Stimulated activated CD8-positive, alpha-beta memory T cell treated with anti-CD3 and anti-CD28 coated beads, Interleukin-7, amount 100 ng/mL, for 48 hours (primary cell): ENCODE measurements at regions not wholly inside any gene's neighbourhood (a gene's known extent, or its start where the extent isn't known, plus 50 kb on each side); places are given as distances from the start of the nearest gene placed in this dataset.

Source experiments
- DNase-seq, 2 donors: peaks; one replicate each; pipeline ENCODE4 v3.0.0-alpha.2; 2020; ENCODE audit warnings: low read depth in 1 of 2; ENCODE audit errors: extremely low read depth in 1 of 2

DNA sequence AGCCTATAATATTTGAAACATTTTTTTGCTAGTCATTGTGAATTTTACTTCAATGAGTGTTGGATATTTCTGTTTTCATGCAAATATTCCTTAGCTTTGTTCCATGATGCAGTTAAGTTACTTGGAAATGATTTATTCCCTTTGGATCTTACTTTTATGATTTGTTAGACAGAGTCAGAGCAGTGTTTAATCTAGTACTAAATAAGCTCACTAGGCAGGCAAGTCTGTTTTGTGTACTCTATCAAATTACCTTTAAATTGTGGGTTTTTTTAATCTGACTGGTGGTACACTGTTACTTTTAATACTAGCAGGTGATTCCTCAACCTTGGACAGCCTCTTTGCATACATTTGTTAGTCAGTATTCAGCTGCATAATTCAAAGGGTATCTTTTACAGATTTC, 173.3 kb upstream of the MBNL1 start:
- no peak for DNase-seq

DNA sequence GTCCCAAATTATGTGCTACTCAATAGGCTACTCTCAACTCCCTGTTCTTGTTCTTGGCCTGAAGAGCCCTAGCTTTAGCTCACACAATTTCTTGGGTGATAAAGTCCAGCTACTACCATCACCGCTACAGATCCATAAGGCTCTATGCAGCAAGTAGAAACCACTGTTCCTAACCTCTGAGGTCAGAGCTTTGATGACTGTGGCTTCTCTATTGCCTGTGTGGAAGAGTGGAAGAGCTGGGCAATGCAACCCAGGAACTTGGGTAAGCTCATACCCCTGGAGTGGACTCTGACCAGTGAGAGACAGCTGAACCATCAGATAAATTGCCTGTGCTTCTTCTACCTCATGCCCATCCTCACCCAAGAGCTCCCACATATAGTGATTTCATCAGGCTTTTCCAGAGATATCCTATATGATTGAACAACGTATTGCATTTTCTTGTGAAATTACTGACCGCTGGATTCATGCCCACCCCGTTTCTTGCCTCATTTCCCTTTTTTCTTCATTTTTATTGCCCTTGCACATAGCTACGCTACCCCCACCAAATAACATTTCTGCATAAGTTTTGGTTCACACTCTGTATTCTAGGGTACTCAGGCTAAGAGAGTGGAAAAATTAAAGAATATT, 172.3 kb upstream of the MBNL1 start:
- DNase-seq, result no peak

DNA sequence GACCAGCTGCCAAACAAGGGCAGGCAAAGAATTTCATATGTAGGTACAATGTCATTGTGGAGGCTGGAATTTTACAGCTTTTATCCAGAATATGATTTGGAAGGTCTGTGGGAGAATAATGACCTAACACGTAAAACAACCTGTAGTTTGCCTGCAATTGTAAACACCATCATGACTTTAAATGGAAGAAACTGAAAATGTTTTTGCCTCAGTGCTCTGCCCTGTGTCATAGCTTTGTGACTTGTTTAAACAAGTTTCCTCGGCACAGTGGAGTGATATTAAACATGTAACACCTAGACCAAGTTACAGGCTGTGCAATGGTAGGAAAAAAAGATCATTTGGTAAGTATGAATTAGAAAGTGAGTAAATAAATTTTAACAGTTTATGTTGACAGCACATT, 171.6 kb upstream of the MBNL1 start:
- DNase-seq, result no peak

DNA sequence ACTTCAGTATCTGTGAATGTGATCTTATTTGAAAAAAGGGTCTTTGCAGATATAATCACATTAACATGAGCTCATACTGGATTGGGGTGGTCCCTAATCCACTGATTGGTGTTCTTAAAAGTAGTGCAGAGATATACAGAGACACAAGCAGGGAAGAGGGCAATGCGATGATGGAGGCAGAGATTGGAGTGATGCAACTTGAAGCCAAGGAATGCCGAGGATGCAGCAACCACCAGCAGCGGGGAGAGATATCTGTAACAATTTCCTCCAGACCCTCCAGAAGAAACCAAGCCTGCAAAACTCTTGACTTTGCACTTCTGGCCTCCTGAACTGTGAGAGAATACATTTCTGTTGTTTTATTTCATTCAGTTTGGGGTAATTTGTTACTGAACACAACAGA, 171.0 kb upstream of the MBNL1 start:
- no peak for DNase-seq

DNA sequence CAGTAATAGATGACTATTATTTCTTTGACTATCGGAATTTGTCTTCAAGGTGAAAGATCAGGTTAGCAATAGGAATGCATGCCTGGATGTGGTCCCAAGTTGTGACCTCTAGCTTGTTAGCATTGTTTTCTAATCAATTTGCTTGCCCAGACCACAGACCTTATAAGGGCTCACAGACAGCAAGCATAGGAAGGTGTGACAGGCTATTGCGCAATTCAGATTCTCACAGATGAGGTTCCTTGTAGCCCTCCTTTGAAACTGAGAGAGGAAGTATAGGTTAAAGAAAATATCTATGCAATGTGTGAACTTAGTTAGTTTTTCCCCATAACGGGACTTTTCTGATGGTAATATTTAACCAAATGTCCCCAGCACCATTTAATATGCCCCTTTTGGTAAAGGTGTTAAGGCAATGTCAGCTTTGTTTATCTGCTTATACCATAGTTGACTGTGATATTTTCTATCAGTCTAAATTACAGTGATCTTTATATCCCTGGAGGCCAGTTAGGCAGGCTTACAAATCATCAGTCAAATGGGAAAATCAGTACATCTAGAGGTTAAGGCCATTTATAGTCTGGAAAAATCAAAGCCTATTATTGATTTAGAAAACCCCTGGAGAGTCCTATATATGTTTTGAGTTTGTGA, 168.1 kb upstream of the MBNL1 start:
- no peak for DNase-seq

DNA sequence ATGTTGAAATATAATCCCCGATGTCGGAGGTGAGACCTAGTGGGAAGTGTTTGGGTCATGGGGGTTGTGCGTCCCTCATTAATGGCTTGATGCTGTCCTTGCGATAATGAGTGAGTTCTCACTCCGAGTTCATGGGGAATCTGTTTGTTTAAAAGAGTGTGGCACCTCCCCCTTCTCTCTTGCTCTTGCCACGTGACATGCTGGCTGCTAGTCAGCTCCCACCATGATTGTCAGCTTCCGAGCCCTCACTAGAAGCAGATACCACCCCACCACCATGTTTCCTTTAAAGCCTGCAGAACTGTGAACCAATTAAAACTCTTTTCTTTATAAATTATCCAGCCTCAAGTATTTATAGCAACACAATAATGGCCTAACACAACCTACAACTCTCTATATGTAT, 166.3 kb upstream of the MBNL1 start:
- no peak for DNase-seq

DNA sequence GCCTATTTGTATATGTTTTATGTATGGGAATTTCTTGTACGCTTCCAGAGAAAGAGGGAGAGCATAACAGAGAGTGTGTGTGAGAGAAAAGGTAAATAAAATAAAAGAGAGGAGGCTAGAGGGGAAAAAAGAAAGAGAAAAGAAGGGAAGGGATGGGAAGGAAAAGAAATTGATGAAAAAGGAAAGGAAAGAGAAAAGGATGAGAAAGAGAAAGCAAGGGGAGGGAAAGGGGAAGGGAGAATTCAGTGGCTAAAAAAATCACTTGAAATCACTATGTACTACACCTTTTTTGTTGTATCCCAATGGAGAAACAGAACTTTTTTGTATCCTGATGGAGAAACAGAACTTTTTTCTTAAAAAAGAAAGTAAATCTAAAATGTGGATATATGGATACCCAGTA, 165.5 kb upstream of the MBNL1 start:
- no peak for DNase-seq

DNA sequence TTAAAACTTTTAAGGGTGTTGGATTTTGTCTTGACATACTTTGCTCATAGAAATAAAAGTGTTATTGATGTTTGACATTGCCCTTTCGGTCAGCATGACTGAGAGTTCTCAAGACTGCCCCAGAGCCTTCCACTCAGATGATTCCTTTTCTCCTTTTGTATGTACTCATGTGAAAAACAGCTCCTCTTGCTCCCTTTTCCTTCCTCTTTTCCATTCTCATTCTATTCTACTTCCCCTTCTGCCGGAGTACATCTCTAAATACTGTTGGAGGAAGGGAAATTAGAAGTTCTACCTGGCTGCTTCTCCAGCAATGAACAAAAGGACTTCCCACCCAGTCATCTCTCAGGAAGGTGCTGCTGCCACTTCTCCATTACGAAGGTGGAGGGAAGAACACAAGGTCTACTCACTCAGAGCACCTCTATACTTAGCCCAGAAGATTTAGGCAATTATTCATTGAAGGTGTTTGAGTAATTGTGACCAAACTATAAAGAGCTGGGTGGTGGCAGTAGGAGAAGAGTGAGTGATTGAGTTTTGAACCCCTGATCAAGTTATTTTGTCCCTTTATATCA, 163.8 kb upstream of the MBNL1 start:
- no peak for DNase-seq

DNA sequence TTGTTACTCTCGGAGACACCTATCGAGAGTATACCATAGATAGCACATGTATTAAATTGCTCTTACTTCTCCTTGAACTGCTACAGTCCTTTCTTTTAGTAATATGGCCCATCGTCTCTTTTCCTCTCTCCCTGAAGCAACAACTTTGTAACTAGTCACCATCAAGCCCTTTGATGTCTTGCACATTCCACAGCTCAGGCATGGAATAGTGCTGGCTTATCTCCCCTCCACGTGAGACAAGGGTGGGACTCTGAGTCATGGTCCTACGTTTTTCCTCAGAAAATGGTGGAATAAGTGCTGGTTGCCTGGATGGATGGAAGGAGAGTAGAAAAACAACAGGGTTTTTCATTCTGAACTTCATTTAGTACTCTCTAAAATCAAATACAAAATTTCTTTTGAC, 163.3 kb upstream of the MBNL1 start:
- no peak for DNase-seq

DNA sequence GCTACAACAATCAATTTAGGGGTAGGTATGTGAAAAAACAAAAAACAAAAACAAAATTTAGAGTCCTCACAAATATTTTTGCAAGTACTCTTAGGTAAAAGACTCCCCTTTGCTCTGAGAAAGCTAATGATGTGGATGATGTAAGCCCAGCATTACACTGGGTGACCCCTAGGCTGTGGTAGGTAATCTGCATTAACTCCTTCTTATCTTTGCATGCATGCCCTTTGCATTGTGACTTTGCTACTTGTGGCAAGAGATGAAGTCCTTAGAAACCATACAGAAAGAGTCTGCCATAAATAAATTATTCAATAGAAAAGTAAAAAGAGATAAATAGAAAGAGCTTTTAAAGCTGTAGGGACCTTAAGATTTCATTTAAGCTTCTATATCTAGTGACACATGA, 159.7 kb upstream of the MBNL1 start:
- no peak for DNase-seq

DNA sequence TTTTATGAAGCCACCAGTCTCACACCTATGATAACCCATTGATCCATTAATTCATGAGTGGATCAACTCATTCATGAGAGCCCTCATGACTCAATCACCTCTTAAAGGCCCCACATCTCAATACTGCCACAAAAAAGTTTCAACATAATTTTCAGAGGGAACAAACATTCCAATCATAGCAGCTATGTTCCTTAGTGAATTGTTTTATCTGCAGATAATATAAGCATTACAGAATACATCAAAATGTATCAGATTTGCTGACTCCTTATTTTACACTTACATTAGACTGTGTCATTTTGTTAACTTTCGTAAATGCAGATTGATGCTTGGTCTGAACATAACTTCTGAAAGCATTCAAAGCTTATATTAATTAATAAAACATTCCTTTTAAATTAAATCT, 155.3 kb upstream of the MBNL1 start:
- no peak for DNase-seq

DNA sequence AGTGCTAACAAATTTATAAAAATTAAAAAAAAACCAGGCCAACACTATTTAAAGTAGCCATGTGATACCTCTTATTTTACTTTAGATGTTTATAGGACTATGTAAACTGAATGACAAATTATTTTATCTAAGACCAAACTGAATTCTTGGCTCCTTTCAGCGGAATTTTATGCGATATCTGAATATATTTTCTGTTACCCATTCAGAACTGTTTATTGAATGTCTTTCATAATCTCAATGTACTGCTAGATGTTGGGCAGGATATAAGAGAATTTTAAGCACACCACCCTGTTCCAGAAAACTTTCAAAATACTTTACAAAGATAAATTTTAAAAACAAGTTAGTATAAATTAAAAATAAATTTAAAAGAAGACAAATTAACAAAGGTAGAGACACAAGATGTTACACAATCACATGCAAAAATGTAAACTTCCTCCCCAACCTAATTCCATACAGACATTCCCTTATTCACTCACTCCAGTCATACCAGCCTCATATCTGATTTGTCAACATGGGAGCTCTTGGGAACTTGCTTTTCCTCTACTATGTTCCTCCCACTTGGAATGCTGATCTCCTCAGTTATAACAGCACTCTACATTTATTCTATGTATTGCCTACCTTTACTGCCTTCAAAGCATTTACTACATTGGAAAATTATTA, 154.6 kb upstream of the MBNL1 start:
- DNase-seq, result no peak

DNA sequence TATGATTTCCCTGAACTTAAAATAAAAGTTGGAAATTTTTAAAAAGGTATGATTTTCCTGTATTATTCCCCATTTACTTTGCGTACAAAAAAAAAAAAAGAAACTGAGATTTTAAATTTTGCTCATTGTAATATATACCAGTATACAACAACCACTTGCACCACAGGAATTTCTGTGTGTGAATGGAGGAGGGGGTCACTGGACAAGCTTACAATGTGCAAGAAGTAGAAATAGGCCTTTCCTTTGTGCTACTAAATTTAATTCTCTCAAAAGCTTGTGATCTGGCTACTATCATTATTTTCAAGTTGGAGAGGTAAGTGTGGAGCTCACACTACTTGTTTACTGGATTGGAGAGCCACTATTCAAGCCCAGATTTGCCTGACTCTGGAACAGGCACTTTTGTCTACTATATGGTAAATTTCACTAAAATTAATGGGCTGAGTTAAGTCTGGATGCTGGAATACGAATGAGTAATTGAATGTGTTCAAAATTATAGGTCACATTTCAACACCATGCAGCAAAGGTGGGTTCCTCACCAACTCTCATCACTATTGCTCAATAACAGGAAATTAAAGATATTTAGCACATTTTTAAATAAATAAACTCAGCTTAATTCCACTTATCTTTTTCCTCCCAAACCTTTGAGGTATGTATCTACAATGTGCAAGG, 148.0 kb upstream of the MBNL1 start:
- no peak for DNase-seq

DNA sequence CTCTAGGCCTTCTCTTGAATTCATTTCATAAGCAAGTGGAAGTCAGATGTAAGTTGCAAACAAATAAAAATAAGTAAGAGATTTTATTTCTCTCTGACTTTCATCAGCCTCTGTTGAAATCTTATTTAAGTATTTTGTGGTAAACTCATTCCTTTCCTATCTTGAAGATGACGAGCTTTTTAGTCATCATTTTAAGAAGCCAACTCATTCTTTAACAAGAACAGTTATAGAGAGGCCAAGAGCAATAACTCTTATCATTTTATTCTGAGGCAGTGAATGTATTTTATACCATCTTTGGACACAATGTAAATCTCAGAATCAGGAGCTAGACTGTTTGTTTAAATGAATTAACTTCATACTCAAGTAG, 147.5 kb upstream of the MBNL1 start:
- DNase-seq, result no peak

DNA sequence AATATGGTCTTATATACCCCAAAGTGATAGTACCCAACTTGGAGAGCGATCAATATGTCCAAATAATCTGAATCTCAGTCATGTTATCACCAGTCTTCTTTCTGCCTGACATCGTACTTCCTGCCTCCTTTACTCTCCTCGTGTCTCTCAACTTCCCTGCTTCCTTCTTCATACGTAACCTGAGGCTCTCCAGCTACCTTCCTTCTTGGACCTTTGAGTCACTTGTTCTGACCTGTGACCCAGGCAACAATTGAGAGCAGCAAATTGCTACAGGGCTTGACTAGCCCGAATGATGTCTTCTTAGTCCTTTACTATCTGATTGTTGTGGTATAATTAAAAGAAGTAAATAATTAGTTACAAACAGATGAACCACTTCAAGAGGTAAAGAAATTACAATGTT, 145.9 kb upstream of the MBNL1 start:
- DNase-seq, result no peak

DNA sequence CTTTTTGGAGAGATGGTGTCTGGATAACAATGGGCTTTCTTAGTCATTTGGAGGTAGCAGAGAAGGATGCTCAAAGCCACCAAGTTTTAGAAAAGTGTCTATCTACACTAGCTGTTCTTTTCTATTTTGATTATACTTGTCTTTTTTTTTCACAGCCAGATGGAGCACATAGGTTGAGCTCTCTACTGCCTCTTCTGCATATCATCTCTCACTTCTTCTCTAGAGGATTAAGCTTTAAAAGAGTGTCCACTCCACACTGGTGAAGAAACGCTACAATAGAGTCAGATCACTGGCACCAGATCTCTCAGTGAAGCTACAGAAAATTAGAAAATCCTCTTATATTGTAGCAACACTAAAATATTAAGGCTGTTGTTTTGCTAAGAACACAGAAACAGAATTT, 145.3 kb upstream of the MBNL1 start:
- no peak for DNase-seq

DNA sequence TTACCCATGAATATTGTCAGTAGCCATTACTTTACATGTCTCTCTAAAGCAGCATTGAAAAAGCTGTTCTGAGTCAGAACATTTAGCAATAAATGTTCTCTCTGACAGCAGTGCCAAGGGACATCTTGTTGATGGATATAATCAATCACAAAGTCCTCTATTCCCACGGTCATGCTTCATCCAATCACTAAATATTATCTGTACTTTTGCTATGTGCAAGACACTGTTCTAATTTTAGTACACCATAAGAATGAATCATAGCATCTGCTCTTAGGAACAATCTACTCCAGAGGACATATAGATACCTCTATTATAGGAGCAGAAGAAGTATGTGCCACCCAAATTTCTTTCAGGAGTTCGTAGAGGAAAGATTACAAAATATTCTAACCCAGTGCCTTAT, 142.5 kb upstream of the MBNL1 start:
- no peak for DNase-seq

DNA sequence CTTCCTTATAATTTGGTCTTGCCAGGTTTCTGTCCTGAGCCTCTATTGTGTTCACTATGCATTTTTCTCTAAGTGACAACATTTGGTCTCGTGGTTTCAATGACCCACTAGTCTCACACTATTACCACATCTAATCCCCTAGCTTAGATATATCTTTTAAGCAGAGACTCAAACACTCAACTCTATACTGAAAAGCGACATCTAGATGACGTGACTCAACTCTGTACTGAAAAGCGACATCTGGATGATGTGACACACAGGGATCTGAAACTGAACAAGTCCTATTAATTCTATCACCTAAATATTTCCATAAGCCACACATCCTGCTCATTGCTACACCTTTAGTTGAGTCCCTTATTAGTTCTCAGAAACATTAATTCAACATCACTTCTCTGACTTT, 141.7 kb upstream of the MBNL1 start:
- DNase-seq, result no peak

DNA sequence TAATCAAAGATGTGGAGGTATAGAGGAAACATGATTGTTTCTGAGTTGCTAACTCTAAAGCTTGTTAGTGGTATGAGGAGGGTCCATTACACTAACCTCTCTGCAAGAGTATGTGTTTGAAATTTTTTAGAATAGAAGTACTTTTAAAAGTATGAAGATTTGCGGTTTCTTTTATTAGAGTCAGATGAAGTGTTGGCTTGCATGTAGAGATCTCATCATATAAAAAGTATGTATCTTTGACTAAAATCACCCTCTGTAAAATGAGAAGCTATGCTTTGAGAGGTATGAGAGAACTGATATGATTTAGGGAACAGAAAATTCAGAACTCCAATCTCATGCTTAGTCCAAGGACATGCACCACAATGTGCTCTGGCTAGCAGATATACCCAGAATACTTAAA, 140.4 kb upstream of the MBNL1 start:
- DNase-seq, result no peak

DNA sequence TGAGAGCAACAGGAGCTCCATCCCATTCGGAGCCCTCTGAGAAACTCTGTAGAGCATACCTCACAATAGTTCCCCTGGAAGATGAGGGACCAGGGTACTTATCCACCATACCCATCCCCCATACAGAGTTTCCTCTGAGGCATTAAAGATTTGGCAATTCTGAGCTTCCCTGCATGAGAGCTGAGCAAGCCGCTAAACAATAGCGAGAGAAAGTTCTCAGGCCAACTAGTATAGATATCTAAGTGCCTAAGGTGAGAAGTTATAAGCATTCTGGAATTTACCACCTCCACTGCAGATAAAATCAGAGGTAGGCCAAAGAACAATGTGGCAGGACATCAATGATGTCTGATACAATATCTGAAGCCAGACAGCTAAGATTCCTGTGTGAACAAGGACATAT, 129.1 kb upstream of the MBNL1 start:
- no peak for DNase-seq

DNA sequence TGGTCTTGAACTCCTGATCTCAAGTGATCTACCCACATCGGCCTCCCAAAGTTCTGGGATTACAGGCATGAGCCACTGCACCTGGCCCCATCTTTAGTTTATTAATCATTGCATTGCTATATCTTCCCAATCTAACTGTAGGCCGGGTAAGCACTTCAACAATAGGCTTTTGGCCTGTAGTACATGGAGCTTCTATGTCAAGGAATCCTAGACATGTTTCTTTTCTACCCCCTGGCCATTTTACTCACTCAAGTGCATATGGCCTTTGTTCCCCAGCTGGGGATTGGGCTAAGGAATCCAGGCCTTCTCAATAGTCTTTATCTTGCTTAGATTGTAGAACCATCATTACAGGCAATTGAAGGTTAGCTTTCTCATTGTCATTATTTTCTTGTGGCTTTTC, 122.3 kb upstream of the MBNL1 start:
- DNase-seq, result no peak

DNA sequence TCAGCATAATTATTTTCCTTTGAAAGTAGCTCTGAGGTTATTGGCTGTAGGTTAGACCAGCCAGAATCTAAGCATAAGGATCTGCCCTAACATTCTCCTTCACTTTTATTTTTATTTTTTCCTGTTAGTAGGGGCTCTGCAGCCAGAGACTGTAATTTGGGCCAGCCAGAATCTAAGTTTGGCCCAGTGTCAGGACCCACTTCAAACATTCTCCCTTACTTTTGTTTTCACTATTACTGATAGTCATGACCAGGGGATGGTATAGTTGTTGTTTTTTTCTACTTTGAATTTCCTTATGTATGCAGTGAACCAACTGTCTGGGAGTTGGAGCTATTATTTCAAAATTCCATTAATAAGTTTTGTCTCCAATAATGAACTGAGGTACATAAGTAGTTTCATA, 121.0 kb upstream of the MBNL1 start:
- DNase-seq, result no peak
